GM18909 (cell line): ENCODE measurements at regions not wholly inside any gene's neighbourhood (a gene's known extent, or its start where the extent isn't known, plus 50 kb on each side); places are given as distances from the start of the nearest gene placed in this dataset.
"Not testable (repeated sequence)": the region's sequence is repeated elsewhere in the genome, so short reads cannot be mapped to it uniquely, and the experiment has no call there.

ENCODE experiments used
- ATAC-seq: cut with Tn5 transposase; IDR thresholded peaks from one replicate; pipeline ENCODE4 v1.9.1; 2021; ENCODE audit warnings: mild to moderate bottlenecking; ENCODE audit not compliant: unreplicated experiment, poor library complexity

GRCh38 chr2:208673631-208674030 lies 267.0 kb downstream of the PTH2R start:
- no peak for ATAC-seq

- ATAC-seq, result no peak
Measured at GRCh38 chr2:208674919-208675318, 268.3 kb downstream of the PTH2R start.

- ATAC-seq, result not testable (repeated sequence)
Measured at GRCh38 chr2:208685929-208686328, 279.3 kb downstream of the PTH2R start.

- peak; percentile 79 for ATAC-seq
Measured at GRCh38 chr2:208686665-208687064, 280.1 kb downstream of the PTH2R start.

- ATAC-seq, result not testable (repeated sequence)
Measured at GRCh38 chr2:208687720-208688119, 281.1 kb downstream of the PTH2R start.

GRCh38 chr2:208698114-208698513 lies 291.5 kb downstream of the PTH2R start:
- ATAC-seq, result no peak

GRCh38 chr2:208708486-208708885 lies 301.9 kb downstream of the PTH2R start:
- no peak for ATAC-seq

GRCh38 chr2:208711598-208711997 lies 305.0 kb downstream of the PTH2R start:
- ATAC-seq, result no peak

GRCh38 chr2:208713066-208713745 lies 306.6 kb downstream of the PTH2R start:
- no peak for ATAC-seq

- ATAC-seq, result no peak
Measured at GRCh38 chr2:208718828-208719227, 312.2 kb downstream of the PTH2R start.

GRCh38 chr2:208722731-208723130 lies 316.1 kb downstream of the PTH2R start:
- ATAC-seq, result no peak

- ATAC-seq, result no peak
Measured at GRCh38 chr2:208725280-208725679, 318.7 kb downstream of the PTH2R start.

GRCh38 chr2:208726242-208726641 lies 319.6 kb downstream of the PTH2R start:
- no peak for ATAC-seq

- not testable (repeated sequence) for ATAC-seq
Measured at GRCh38 chr2:208751663-208752415, 345.2 kb downstream of the PTH2R start.

GRCh38 chr2:208757364-208757763 lies 350.8 kb downstream of the PTH2R start:
- no peak for ATAC-seq

- ATAC-seq, result not testable (repeated sequence)
Measured at GRCh38 chr2:208773074-208773473, 366.5 kb downstream of the PTH2R start.

- no peak for ATAC-seq
Measured at GRCh38 chr2:208781166-208781565, 374.6 kb downstream of the PTH2R start.

- ATAC-seq, result no peak
Measured at GRCh38 chr2:208782097-208782496, 375.5 kb downstream of the PTH2R start.

GRCh38 chr2:208783184-208783583 lies 376.6 kb downstream of the PTH2R start:
- no peak for ATAC-seq

GRCh38 chr2:208784774-208785173 lies 378.2 kb downstream of the PTH2R start:
- ATAC-seq, result not testable (repeated sequence)

- ATAC-seq, result no peak
Measured at GRCh38 chr2:208791257-208791656, 384.7 kb downstream of the PTH2R start.

GRCh38 chr2:208792766-208793165 lies 386.2 kb downstream of the PTH2R start:
- no peak for ATAC-seq
